GM21825 (cell line): ENCODE measurements at regions not wholly inside any gene's neighbourhood (a gene's known extent, or its start where the extent isn't known, plus 50 kb on each side); places are given as distances from the start of the nearest gene placed in this dataset.
"Not testable (repeated sequence)": the region's sequence is repeated elsewhere in the genome, so short reads cannot be mapped to it uniquely, and the experiment has no call there.

Experiments
- ATAC-seq: cut with Tn5 transposase; IDR thresholded peaks from one replicate; pipeline ENCODE4 v1.9.1; 2021; ENCODE audit warnings: mild to moderate bottlenecking, moderate library complexity; ENCODE audit not compliant: unreplicated experiment

DNA sequence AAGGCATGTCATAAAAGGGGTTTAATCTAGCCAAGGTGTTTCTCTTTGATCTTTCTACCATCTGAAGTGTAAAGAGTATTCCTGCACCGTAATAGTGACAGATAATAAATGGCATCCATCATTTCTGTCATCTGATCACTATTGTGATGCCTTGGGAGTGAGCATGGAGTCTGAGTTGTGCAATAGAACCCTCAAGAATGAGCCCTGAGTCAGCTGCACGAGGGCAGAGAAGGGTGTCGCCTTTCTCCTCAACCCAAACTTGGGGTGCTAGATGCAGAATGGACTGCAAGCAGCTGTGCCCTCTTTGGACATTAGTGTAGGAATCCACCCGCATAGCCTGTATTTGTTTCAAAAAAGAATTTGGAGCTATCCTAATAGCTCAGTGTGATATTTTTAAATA lies 115.2 kb downstream of the ZNF37A start:
- no peak for ATAC-seq

DNA sequence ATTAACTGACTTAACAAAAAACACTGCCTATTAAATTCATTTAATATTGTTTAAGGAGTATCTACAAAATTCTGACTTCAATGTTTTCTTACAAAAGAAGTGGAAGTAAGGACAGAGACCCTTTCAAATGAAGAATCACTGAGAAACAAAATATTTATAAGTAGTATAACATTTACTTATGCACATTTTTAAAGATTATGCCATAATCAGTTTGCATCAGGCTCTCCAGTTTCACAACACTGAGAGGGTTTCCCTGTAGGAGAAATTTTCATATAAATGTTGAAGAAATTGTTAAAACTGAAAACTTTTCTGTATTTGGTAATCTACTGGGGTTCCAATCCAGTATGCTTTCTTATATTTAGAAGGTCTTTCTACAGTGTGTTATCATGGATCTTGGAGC lies 115.6 kb downstream of the ZNF37A start:
- ATAC-seq, result not testable (repeated sequence)

DNA sequence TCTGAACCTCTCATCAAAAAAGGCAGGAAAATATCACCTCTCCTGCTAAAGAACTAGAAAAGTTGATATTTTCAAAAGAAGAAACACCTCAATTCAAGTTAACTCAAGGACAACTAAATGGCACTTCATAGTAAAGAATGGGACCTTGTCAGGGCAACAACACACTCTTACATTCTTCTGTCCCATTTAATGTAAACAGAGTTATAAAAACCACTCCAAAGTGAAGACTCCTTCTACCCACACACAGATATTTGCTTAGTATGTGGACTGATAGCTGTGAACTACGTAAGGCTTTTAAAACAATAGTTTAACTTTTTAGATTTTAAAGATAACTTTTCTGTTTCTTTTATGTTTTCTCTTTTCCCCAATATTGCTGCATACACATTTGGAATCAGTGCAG lies 118.3 kb downstream of the ZNF37A start:
- ATAC-seq, result no peak

GRCh38 chr10:38226385-38226784 lies 132.2 kb downstream of the ZNF37A start:
- no peak for ATAC-seq

GRCh38 chr10:38228394-38228793 lies 134.3 kb downstream of the ZNF37A start:
- ATAC-seq, result no peak

GRCh38 chr10:38238479-38238878 lies 144.3 kb downstream of the ZNF37A start:
- not testable (repeated sequence) for ATAC-seq

DNA sequence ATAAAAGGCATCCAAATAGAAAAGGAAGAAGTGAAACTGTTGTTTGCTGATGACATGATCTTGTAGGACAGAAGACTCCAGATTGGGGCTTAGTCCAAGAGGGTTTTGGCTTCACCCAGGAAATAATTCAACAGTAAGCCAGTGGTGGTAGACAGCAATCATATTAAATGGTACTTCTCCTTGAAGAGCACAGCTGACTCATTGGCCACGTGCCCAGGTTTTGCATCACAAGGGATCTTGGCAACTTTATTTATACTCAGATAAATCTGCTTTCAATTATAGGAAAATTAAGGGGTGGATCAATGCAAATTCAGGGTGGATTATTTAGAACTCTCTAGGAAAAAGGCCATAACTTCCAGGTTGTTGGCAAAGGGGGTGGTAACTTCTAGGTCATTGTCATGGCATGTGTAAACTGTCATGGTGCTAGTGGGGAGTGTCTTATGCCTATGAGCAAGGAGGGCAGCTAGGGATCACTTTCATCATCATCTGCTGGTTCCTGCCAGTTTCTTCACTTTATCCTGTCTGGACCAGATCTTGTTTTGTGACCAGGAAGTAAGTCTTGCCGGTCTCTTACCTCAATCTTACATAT lies 148.0 kb downstream of the ZNF37A start:
- not testable (repeated sequence) for ATAC-seq

DNA sequence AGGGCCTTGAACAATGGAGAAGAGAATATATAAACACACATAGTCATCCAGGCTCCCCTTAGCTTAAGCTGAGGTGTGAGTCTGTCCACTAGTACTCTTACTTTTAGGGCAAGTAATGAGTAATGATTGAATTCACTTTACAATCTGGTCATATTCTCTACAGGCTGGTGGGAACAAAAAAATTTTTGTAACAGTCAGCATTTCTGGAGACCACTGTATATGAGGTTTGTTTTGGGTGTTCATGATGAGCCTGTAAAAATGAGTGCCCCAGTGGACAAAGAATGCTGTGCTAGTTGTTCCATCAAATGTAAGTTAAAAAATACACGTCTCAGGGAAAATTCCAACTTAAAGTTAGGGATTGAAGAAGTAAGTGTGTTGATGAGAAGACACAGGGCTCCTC lies 154.0 kb downstream of the ZNF37A start:
- ATAC-seq, result not testable (repeated sequence)

GRCh38 chr10:38252551-38252950 lies 158.4 kb downstream of the ZNF37A start:
- not testable (repeated sequence) for ATAC-seq

DNA sequence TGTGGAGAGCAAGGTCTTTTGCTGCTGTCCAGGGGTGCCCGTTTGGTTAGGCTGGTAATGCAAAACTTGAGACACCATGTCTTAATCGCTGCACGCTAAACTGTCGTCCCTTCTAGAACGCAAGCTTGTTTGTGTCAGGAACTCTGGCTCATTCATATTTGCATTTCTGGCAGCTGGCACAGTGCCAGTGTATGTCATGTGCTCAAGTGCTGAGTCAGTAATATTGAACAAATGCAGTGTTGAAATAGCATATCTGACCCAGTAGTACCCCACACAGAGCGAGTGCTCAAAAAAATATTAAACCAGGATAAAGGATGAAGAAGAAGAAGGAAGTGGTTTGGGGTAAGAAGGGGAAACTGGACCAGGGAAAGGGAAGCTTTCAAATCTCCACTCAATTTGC lies 173.4 kb downstream of the ZNF37A start:
- ATAC-seq, result not testable (repeated sequence)

- ATAC-seq, result not testable (repeated sequence)
Observed at GRCh38 chr10:38271031-38271430, 176.9 kb downstream of the ZNF37A start.

DNA sequence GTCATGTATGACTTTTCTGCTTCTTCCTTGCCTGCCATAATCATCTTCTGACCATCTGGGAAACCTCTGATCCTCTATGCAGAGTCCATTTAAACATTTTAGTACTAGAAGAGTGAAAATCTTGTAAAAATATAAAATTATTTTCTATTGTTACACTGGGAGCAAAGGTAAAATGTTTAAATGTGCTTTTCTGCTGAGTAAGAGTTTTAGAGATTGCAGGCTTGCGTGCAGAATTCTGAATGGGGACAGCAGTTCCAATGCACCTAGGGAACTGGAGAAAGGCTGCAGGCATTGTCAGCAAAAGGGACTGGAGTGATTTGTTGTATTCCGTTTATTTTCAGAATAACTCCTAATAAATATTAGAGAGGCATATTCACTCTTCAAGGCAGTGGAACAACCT lies 180.7 kb downstream of the ZNF37A start:
- ATAC-seq, result not testable (repeated sequence)

DNA sequence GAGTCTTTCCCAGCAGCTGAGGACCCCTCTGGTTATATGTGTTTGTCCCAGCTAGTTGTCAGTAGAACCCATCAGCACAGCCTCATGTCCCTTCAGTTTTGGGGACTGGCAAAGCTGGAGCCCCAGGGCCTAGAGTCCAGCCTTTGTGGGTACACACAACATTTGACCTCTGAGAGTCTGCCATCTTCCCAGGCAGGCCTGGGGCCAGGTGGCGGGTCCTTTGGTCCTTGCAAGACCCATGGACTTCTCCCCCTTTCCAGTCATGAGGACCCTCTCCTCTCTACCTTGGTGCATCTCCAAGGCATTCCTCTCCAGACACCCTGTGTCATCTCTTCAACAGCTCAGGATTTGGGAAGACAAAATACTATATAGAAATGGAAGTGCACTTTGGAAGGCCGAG lies 198.4 kb downstream of the ZNF37A start:
- ATAC-seq, result not testable (repeated sequence)

- not testable (repeated sequence) for ATAC-seq
Observed at GRCh38 chr10:38310111-38310510, 216.0 kb downstream of the ZNF37A start.

- not testable (repeated sequence) for ATAC-seq
Observed at GRCh38 chr10:38315090-38315805, 221.1 kb downstream of the ZNF37A start.

DNA sequence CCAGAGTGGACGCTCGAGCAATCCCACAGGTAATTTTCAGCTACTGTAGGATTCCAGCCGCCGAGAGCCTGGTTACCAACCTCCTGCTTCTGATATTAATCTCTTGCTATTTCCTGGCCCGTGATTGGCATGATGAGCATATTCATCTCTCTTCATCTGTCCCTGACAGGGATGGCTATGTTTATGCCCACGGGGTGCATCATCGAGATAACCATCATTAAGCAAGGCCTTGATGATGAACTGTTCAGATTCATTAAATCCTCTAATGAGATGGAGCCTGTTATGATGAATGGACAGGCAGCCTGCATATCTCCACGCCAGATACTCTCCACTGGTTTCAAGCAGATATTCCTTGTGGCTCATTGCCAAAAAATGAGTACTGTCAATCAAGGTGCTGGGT lies 227.3 kb downstream of the ZNF37A start:
- not testable (repeated sequence) for ATAC-seq

DNA sequence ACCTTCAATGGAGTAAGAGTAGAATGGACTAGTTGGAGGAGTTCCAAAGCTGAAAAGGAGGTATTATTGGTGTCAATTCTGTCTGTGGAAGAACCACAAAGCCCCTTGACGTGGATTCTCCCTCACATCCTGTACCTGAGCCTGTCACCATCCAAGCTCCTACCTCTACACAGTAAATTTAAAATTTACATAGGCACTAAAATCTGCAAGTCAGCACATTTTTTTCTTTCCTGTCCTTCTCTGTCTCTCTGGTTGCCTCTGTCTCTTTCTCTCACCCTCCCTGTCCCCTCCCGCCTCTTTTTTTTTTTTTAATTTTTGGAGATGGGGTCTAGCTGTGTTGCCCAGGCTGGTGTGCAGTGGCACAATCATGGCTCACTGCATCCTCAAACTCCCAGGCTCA lies 236.2 kb downstream of the ZNF37A start:
- ATAC-seq, result not testable (repeated sequence)

GRCh38 chr10:38331106-38331505 lies 237.0 kb downstream of the ZNF37A start:
- ATAC-seq, result not testable (repeated sequence)

DNA sequence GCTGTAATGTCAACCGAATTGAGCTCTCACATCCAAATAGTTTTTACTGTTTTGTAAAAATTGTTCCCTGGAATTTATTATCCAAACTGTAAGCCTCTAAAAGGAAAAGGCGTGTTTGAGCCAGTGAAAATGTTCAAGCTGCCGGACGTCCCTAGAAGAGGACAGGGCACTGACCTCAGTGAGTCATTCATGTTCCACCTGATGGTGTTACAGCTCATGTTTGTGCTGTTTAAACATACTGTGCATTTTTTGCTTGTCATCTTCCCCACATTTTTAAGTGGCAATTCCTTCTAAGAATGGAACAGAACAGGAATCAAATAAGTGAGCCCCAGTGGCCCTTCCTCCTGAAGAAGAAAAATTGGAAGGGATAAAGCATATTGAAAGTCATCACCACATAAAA lies 239.6 kb downstream of the ZNF37A start:
- not testable (repeated sequence) for ATAC-seq

GRCh38 chr10:38350645-38351044 lies 256.5 kb downstream of the ZNF37A start:
- ATAC-seq, result not testable (repeated sequence)

GRCh38 chr10:38354410-38354809 lies 260.3 kb downstream of the ZNF37A start:
- ATAC-seq, result not testable (repeated sequence)

- ATAC-seq, result peak; percentile 100
Observed at GRCh38 chr10:38355911-38356526, 261.9 kb downstream of the ZNF37A start.
